H1 (cell line): ENCODE measurements at regions not wholly inside any gene's neighbourhood (a gene's known extent, or its start where the extent isn't known, plus 50 kb on each side); places are given as distances from the start of the nearest gene placed in this dataset.
A peak's percentile ranks its signal among the peaks of the same experiment; 100 is the strongest.

Experiments used
- CTCF ChIP-seq, 3 experiments: IDR thresholded peaks; 1 replicate in 2 of 3; 2 replicates in 1 of 3; pipeline versions ENCODE4 v1.5.1 to v1.6.1; 2011; ENCODE audit warnings: low read length in 3 of 3, mild to moderate bottlenecking in 3 of 3, inconsistent platforms in 2 of 3, low read depth in 1 of 3, moderate library complexity in 1 of 3; ENCODE audit not compliant: insufficient read depth in 1 of 3; ENCODE audit errors: control extremely low read depth in 1 of 3
- GABPA ChIP-seq: IDR thresholded peaks from 2 replicates; pipeline ENCODE4 v1.6.1; 2011; ENCODE audit warnings: mild to moderate bottlenecking, low read length, moderate library complexity, borderline replicate concordance; ENCODE audit not compliant: insufficient read depth
- RAD21 ChIP-seq, 2 experiments: IDR thresholded peaks in 1 of 2; conservative IDR thresholded peaks in 1 of 2; 2 replicates each; pipeline ENCODE4 v1.6.1; 2011; ENCODE audit warnings: low read depth in 2 of 2, low read length in 2 of 2, improper control_type of control experiment in 1 of 2, inconsistent platforms in 1 of 2, mild to moderate bottlenecking in 1 of 2, moderate library complexity in 1 of 2
- SIN3A ChIP-seq, 2 experiments: IDR thresholded peaks in 1 of 2; conservative IDR thresholded peaks in 1 of 2; 2 replicates each; pipeline ENCODE4 v1.6.1; 2011 to 2012; ENCODE audit warnings: low read length in 2 of 2, improper control_type of control experiment in 1 of 2, low read depth in 1 of 2, mild to moderate bottlenecking in 1 of 2

- TF ChIP-seq SIN3A (conservative IDR thresholded peaks at IDR 0.05 in 1 of 2, IDR thresholded peaks at IDR 0.05 in 1 of 2; ENCODE audit: low read depth in 1 of 2, low read length in 2 of 2): no peak
- peak in 1 of 3 experiments; percentile 29; a peak in 1 of 4 replicates for TF ChIP-seq CTCF (IDR thresholded peaks at IDR 0.05; ENCODE audit: control extremely low read depth in 1 of 3, insufficient read depth in 1 of 3, low read depth in 1 of 3, low read length in 3 of 3)
- no peak for TF ChIP-seq GABPA
- peak; percentile 39 to 41; a peak in 3 of 4 replicates for TF ChIP-seq RAD21 (IDR thresholded peaks at IDR 0.05 in 1 of 2, conservative IDR thresholded peaks at IDR 0.05 in 1 of 2; ENCODE audit: low read depth in 2 of 2, low read length in 2 of 2)
- TF ChIP-seq, all 59 proteins: peak for 2
These were observed 441.1 kb upstream of the HTR2A start (continued) for GRCh38 chr13:47337781-47338507.
